HCT116 (cell line): ENCODE measurements at regions not wholly inside any gene's neighbourhood (a gene's known extent, or its start where the extent isn't known, plus 50 kb on each side); places are given as distances from the start of the nearest gene placed in this dataset.

Source experiments
- ATAC-seq: fragments of 200-7000 bp; cut with Tn5 transposase; 2 replicates; pipeline ENCODE4 v1.9.1; 2020; ENCODE audit warnings: mild to moderate bottlenecking, moderate library complexity
- BruUV-seq: library from RNA; stranded (reverse); fragments of 400-500 nt; replicated peaks from 2 replicates; lab custom pipeline; 2021; lab: Mats Ljungman, UMichigan
- CTCF ChIA-PET: fragments of 300-600 bp; sonication (Branson Sonifier 250); formaldehyde crosslinking; loops from one replicate; lab custom pipeline; 2021; ENCODE audit warnings: antibody characterized with exemption; lab: Charles Lee
- POLR2A ChIA-PET: fragments of 300-600, 350-600 bp; sonication (Branson Sonifier 250); formaldehyde crosslinking; loops from one replicate; lab custom pipeline; 2021; ENCODE audit warnings: antibody characterized with exemption; lab: Charles Lee
- RAD21 ChIA-PET, 2 experiments: fragments of 300-600 bp; sonication (Branson Sonifier 250); formaldehyde crosslinking; loops; one replicate each; lab custom pipeline; 2023; ENCODE audit warnings: low total read pairs in 2 of 2; ENCODE audit not compliant: uncharacterized antibody in 2 of 2, unreplicated experiment in 2 of 2, low non-redundant PET in 1 of 2; lab: Charles Lee
- DNase-seq: peaks from one replicate; pipeline ENCODE4 v3.0.0-alpha.2; 2010; ENCODE audit warnings: low read depth, low spot score
- H2AFZ ChIP-seq: fragments of 200-600 bp; shearing (Covaris generic), sonication (generic); 2 replicates; pipeline ENCODE4 v1.6.1; 2017; ENCODE audit warnings: low read depth, mixed run types, mixed read lengths, antibody characterized with exemption, low read length; ENCODE audit not compliant: poor library complexity, severe bottlenecking
- H3K27ac ChIP-seq: 2 replicates; pipeline ENCODE4 v1.5.1; 2012; ENCODE audit warnings: low read depth, low read length
- H3K27me3 ChIP-seq: fragments of 200-600 bp; sonication (generic); 2 replicates; pipeline ENCODE4 v1.6.1; 2016; ENCODE audit warnings: mixed run types, low read length, mixed read lengths; ENCODE audit not compliant: insufficient read depth
- H3K36me3 ChIP-seq, 2 experiments: fragments of 200-500 bp in 1 of 2; fragments of 200-600 bp in 1 of 2; sonication (Bioruptor generic) in 1 of 2; sonication (generic) in 1 of 2; 2 replicates each; pipeline versions ENCODE4 v1.5.1 to v1.6.1; 2014 to 2016; ENCODE audit warnings: low read length in 2 of 2, inconsistent platforms in 1 of 2, mixed read lengths in 1 of 2, mixed run types in 1 of 2; ENCODE audit not compliant: insufficient read depth in 2 of 2, control insufficient read depth in 1 of 2
- H3K4me1 ChIP-seq, 2 experiments: fragments of 200-600 bp in 1 of 2; sonication (generic) in 1 of 2; 2 replicates each; pipeline versions ENCODE4 v1.5.1 to v1.6.1; 2012 to 2017; ENCODE audit warnings: low read length in 2 of 2, inconsistent platforms in 1 of 2, mild to moderate bottlenecking in 1 of 2, mixed read lengths in 1 of 2, mixed run types in 1 of 2, moderate library complexity in 1 of 2; ENCODE audit not compliant: insufficient read depth in 2 of 2, control insufficient read depth in 1 of 2
- H3K4me2 ChIP-seq: fragments of 200-600 bp; sonication (generic); 2 replicates; pipeline ENCODE4 v1.6.1; 2017; ENCODE audit warnings: mixed run types, low read length, mixed read lengths
- H3K4me3 ChIP-seq, 2 experiments: fragments of 200-600 bp in 1 of 2; sonication (generic) in 1 of 2; replicated peaks in 1 of 2; 2 replicates each; pipeline ENCODE4 v1.5.1; 2011 to 2016; ENCODE audit warnings: low read length in 2 of 2, control low read depth in 1 of 2, low read depth in 1 of 2, mild to moderate bottlenecking in 1 of 2, mixed read lengths in 1 of 2, mixed run types in 1 of 2
- H3K79me2 ChIP-seq: fragments of 200-600 bp; sonication (generic); 2 replicates; pipeline ENCODE4 v1.6.1; 2017; ENCODE audit warnings: mild to moderate bottlenecking, mixed run types, low read length, moderate library complexity, mixed read lengths; ENCODE audit not compliant: insufficient read depth
- H3K9ac ChIP-seq: fragments of 200-600 bp; sonication (generic); 2 replicates; pipeline ENCODE4 v1.6.1; 2016; ENCODE audit warnings: low read length, mixed read lengths
- H3K9me2 ChIP-seq: fragments of 200-600 bp; sonication (generic), shearing (Covaris generic); 2 replicates; pipeline ENCODE4 v1.6.1; 2017; ENCODE audit warnings: mixed run types, mild to moderate bottlenecking, moderate library complexity; ENCODE audit not compliant: insufficient read depth
- H3K9me3 ChIP-seq, 2 experiments: fragments of 200-500 bp in 1 of 2; fragments of 200-600 bp in 1 of 2; sonication (Bioruptor generic) in 1 of 2; sonication (generic) in 1 of 2; 2 replicates each; pipeline ENCODE4 v1.6.1; 2014 to 2017; ENCODE audit warnings: low read length in 2 of 2, mixed read lengths in 2 of 2, inconsistent platforms in 1 of 2, low read depth in 1 of 2, mild to moderate bottlenecking in 1 of 2, mixed run types in 1 of 2, moderate library complexity in 1 of 2; ENCODE audit not compliant: control insufficient read depth in 1 of 2, insufficient read depth in 1 of 2
- H4K20me1 ChIP-seq: fragments of 200-600 bp; sonication (generic), shearing (Covaris generic); 2 replicates; pipeline ENCODE4 v1.6.1; 2017; ENCODE audit warnings: mixed run types, mild to moderate bottlenecking, moderate library complexity; ENCODE audit not compliant: insufficient read depth
- EGR1 ChIP-seq: IDR thresholded peaks from 2 replicates; pipeline ENCODE4 v1.6.1; 2012; ENCODE audit warnings: low read depth
- ELF1 ChIP-seq: IDR thresholded peaks from 2 replicates; pipeline ENCODE4 v1.6.1; 2012; ENCODE audit warnings: low read depth, borderline replicate concordance
- EZH2phosphoT487 ChIP-seq: fragments of 200-600 bp; IDR thresholded peaks from 2 replicates; pipeline ENCODE4 v1.6.1; 2018; ENCODE audit warnings: antibody characterized with exemption, borderline replicate concordance
- POLR2A ChIP-seq: IDR thresholded peaks from 2 replicates; pipeline ENCODE4 v1.7.0; 2011; ENCODE audit warnings: borderline replicate concordance; ENCODE audit not compliant: insufficient read depth, insufficient read length; ENCODE audit errors: extremely low read depth
- POLR2AphosphoS5 ChIP-seq: IDR thresholded peaks from 2 replicates; pipeline ENCODE4 v1.6.1; 2011; ENCODE audit warnings: mild to moderate bottlenecking, low read depth, low read length, moderate library complexity
- RAD21 ChIP-seq: IDR thresholded peaks from 2 replicates; pipeline ENCODE4 v1.6.1; 2012; ENCODE audit warnings: low read depth, mild to moderate bottlenecking
- SIN3A ChIP-seq: IDR thresholded peaks from 2 replicates; pipeline ENCODE4 v1.6.1; 2012; ENCODE audit warnings: low read depth
- intact Hi-C: fragments of 100-400 bp; cut with micrococcal nuclease; formaldehyde crosslinking; loops from 2 replicates; pipeline ENCODE4 v1.10.0; 2022

DNA sequence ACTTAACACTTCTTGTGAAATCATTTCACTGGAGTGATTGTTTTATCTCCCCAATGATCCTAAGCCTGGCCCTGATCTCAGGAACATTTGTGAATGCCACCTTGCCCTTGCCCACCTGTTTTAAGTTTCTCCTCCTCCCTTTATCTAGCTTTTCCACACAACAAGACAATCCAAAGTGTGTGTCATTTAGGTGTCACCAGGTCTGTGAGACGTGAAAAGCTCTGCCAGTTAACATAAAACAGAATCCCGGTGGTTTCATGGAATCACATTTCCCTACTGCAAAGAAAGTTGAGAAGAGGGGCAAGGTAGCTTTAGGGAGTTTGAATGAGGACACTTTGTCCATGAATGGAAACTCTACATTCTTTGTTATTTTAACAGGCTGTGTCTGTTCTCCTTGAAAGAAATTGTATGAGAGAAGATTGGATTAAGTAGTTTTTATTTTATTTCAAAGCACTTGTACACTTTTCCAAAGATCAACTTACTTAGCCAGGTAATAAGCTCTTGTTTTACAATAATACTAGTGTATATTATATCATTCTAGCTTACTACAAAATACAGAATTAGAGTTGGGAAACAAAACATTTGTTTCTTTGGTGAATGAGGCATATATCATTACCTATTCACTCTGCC, 239.0 kb downstream of the ISL1 start:
- BruUV-seq: no TSS peak
- ChIA-PET RAD21 (no interaction called here), POLR2A (no interaction called here), CTCF (no interaction called here)
- no peak for DNase-seq
- Histone ChIP-seq H3K79me2 (no peaks in the 10 kb centered on the region), H3K36me3 (no peaks in the 10 kb centered on the region), H3K9me2 (no peaks in the 10 kb centered on the region), H3K9ac (no peak overlapping the region), H3K27ac (no peak overlapping the region), H2AFZ (no peak overlapping the region), H3K4me2 (no peak overlapping the region), H3K4me1 (no peaks in the 10 kb centered on the region), H3K4me3 (no peak overlapping the region)
- intact Hi-C loops: no loop called here
- TF ChIP-seq EZH2phosphoT487 (no peak), POLR2A (no peak), EGR1 (no peak), POLR2AphosphoS5 (no peak), RAD21 (no peak), SIN3A (no peak), ELF1 (no peak)
- TF ChIP-seq, all 23 proteins: peak for 0
- Histone ChIP-seq H4K20me1 (no peaks in the 10 kb centered on the region), H3K9me3 (no peaks in the 10 kb centered on the region), H3K27me3 (no peaks in the 10 kb centered on the region)
- no peak for ATAC-seq

DNA sequence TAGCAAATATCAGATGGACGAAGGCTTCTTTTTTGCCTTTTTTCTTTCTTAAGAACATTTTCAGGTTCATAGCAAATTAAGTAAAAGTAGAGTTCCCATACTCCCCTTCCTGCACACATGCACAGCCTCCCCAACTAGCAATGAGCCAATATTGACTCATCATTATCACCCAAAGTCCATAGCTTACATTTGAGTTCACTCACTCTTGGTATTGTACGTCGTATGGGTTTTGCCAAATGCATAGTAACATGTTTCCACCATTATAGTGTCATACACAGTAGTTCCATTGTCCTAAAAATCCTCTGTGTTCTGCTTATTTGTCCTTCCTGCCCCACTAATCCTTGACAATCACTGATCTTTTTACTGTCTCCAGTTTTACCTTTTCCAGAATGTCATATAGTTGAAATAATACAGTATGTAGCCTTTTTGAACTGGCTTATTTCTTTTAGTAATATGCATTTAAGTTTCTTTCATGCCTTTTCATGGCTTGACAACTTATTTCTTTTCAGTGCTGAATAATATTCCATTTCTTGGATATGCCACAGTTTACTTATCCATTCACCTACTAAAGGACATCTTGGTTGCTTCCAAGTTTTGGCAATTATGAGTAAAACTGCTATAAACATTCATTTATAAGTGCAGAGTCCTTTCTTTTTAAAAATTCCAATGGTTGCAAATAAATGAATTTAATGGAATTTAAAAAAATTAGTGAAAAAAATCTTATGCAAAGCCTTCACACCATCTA, 242.1 kb downstream of the ISL1 start:
- H3K4me1 ChIP-seq: no peaks in the 10 kb centered on the region
- RAD21 ChIA-PET: no interaction called here
- H3K79me2 ChIP-seq: no peaks in the 10 kb centered on the region
- no TSS peak for BruUV-seq
- H3K9me2 ChIP-seq: no peaks in the 10 kb centered on the region
- H2AFZ ChIP-seq: no peak overlapping the region
- no peak for DNase-seq
- TF ChIP-seq ELF1: no peak
- TF ChIP-seq, all 23 proteins: peak for 0
- Histone ChIP-seq H3K4me2 (no peak overlapping the region), H3K4me3 (no peak overlapping the region), H3K27ac (no peak overlapping the region), H3K36me3 (no peaks in the 10 kb centered on the region), H4K20me1 (no peaks in the 10 kb centered on the region), H3K27me3 (no peaks in the 10 kb centered on the region), H3K9ac (no peak overlapping the region), H3K9me3 (peaks cover 0 to 6% of the 10 kb centered on the region in 2 experiments; a peak in 1 of 4 replicates)
- POLR2A ChIA-PET: no interaction called here
- CTCF ChIA-PET: no interaction called here
- ATAC-seq: no peak
- intact Hi-C loops: no loop called here
